ENCODE measurements at regions not wholly inside any gene's neighbourhood (a gene's known extent, or its start where the extent isn't known, plus 50 kb on each side); places are given as distances from the start of the nearest gene placed in this dataset.

GRCh38 chr20:43318755-43319297, 129.1 kb upstream of the PTPRT start:
- no peaks in the 10 kb centered on the region for H3K4me1 ChIP-seq (ENCODE audit: low read length)
- no peak overlapping the region for H3K4me3 ChIP-seq (ENCODE audit: low read length)
- no peak overlapping the region for H3K4me2 ChIP-seq (ENCODE audit: low read depth, low read length, poor library complexity, severe bottlenecking)

DNA sequence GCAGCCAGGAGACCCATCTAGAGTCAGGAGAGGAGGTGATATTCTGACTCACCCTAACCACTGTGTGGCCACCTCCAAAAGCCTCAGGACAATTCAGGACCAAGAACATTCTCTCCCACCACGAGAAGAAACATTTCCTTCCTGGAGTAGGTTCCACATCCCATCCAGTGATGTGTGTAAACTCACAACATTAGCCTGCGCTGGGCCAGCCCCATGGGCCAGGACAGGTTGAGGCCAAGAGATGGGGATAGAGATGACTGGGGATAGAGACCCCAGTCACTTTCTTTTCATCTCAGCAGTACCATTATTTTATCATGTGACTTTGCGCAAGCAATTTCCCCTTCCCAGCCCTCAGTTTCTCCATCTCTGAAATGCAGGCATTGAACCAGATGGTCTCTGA, 126.6 kb upstream of the PTPRT start:
- H3K27ac ChIP-seq (ENCODE audit: low read length) = no peak overlapping the region
- H3K4me1 ChIP-seq (ENCODE audit: low read length) = no peaks in the 10 kb centered on the region
- no peak for DNase-seq
- no peaks in the 10 kb centered on the region for H3K9me3 ChIP-seq (ENCODE audit: low read length)
- no peaks in the 10 kb centered on the region for H3K9me2 ChIP-seq (replicated peaks; ENCODE audit: insufficient read depth, low read length)
- no peaks in the 10 kb centered on the region for H4K20me1 ChIP-seq (ENCODE audit: insufficient read depth, low read depth, low read length)
- H3K27me3 ChIP-seq (ENCODE audit: low read length) = no peaks in the 10 kb centered on the region
- no peak overlapping the region for H3K9ac ChIP-seq (ENCODE audit: low read length)
- H3K79me2 ChIP-seq (ENCODE audit: low read length) = no peaks in the 10 kb centered on the region
- no peak overlapping the region for H2AFZ ChIP-seq (ENCODE audit: low read length)
- no peak overlapping the region for H3K4me3 ChIP-seq (ENCODE audit: low read length)
- no peaks in the 10 kb centered on the region for H3K36me3 ChIP-seq (ENCODE audit: insufficient read depth, low read length)
- H3K4me2 ChIP-seq (ENCODE audit: low read depth, low read length, poor library complexity, severe bottlenecking) = no peak overlapping the region

More at GRCh38 chr20:43318755-43319297, 129.1 kb upstream of the PTPRT start:
- Histone ChIP-seq H3K9ac (ENCODE audit: low read length) (no peak overlapping the region), H2AFZ (ENCODE audit: low read length) (no peak overlapping the region), H4K20me1 (ENCODE audit: insufficient read depth, low read depth, low read length) (no peaks in the 10 kb centered on the region), H3K79me2 (ENCODE audit: low read length) (no peaks in the 10 kb centered on the region), H3K27me3 (ENCODE audit: low read length) (no peaks in the 10 kb centered on the region), H3K27ac (ENCODE audit: low read length) (no peak overlapping the region), H3K36me3 (ENCODE audit: insufficient read depth, low read length) (no peaks in the 10 kb centered on the region), H3K9me3 (ENCODE audit: low read length) (no peaks in the 10 kb centered on the region), H3K9me2 (replicated peaks; ENCODE audit: insufficient read depth, low read length) (no peaks in the 10 kb centered on the region)
- no peak for DNase-seq

GRCh38 chr20:43309266-43309665, 119.6 kb upstream of the PTPRT start:
- no peak overlapping the region for H2AFZ ChIP-seq (ENCODE audit: low read length)
- H3K9me2 ChIP-seq (replicated peaks; ENCODE audit: insufficient read depth, low read length) = no peaks in the 10 kb centered on the region
- 0 out of 2 replicates have a peak, but pooled peaks cover 2% of the 10 kb centered on the region for H3K27me3 ChIP-seq (ENCODE audit: low read length)
- H3K79me2 ChIP-seq (ENCODE audit: low read length) = no peaks in the 10 kb centered on the region
- H3K27ac ChIP-seq (ENCODE audit: low read length) = no peak overlapping the region
- no peak overlapping the region for H3K9ac ChIP-seq (ENCODE audit: low read length)
- no peaks in the 10 kb centered on the region for H3K4me1 ChIP-seq (ENCODE audit: low read length)
- H4K20me1 ChIP-seq (ENCODE audit: insufficient read depth, low read depth, low read length) = no peaks in the 10 kb centered on the region
- no peak overlapping the region for H3K4me3 ChIP-seq (ENCODE audit: low read length)
- no peak overlapping the region for H3K4me2 ChIP-seq (ENCODE audit: low read depth, low read length, poor library complexity, severe bottlenecking)
- no peaks in the 10 kb centered on the region for H3K36me3 ChIP-seq (ENCODE audit: insufficient read depth, low read length)
- no peaks in the 10 kb centered on the region for H3K9me3 ChIP-seq (ENCODE audit: low read length)
- no peak for DNase-seq

DNA sequence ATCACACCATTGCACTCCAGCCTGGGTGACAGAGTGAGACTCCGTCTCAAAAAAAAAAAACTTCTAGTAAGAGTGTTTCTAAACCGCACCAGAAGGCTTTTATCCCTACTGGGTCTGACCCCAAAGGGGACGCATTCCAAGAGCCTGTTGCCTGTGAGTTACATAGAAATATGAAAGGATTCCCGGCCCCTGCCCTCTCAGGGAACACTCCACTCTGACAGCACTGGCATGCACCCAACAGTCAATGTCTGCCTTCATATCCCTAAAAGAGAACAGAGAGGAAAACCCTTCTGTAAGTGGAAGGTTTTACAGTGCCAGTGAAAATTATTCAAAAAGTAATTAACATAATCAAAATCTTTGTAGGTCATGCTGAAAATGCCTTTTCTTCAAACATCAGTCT, 117.1 kb upstream of the PTPRT start:
- no peak overlapping the region for H2AFZ ChIP-seq (ENCODE audit: low read length)
- no peak overlapping the region for H3K27ac ChIP-seq (ENCODE audit: low read length)
- H3K9me2 ChIP-seq (replicated peaks; ENCODE audit: insufficient read depth, low read length) = no peaks in the 10 kb centered on the region
- H3K9ac ChIP-seq (ENCODE audit: low read length) = no peak overlapping the region
- no peaks in the 10 kb centered on the region for H3K9me3 ChIP-seq (ENCODE audit: low read length)
- 0 out of 2 replicates have a peak, but pooled peaks cover 2% of the 10 kb centered on the region for H3K27me3 ChIP-seq (ENCODE audit: low read length)
- H4K20me1 ChIP-seq (ENCODE audit: insufficient read depth, low read depth, low read length) = no peaks in the 10 kb centered on the region
- no peak for DNase-seq
- H3K4me1 ChIP-seq (ENCODE audit: low read length) = no peaks in the 10 kb centered on the region
- no peaks in the 10 kb centered on the region for H3K36me3 ChIP-seq (ENCODE audit: insufficient read depth, low read length)
- H3K4me2 ChIP-seq (ENCODE audit: low read depth, low read length, poor library complexity, severe bottlenecking) = no peak overlapping the region
- H3K79me2 ChIP-seq (ENCODE audit: low read length) = no peaks in the 10 kb centered on the region
- no peak overlapping the region for H3K4me3 ChIP-seq (ENCODE audit: low read length)

DNA sequence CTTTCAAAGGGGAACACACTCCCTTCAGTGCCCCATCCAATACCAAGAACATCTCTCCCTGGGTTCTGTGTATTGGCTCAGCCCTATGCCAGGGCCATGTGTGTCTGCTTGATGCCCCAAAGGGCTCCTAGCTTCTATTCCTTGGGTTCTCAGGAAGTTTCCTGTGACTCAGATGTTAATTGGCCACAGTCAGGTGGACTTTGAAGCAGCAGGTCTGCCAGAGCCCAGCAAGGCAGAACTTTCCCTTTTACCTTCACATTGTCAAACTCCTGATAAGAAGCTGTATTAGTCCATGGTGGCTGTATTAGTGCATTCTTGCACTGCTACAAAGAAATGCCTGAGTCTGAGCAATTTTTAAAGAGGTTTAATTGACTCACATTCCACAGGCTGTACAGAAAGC, 116.0 kb upstream of the PTPRT start:
- Histone ChIP-seq H3K27me3 (ENCODE audit: low read length) (0 out of 2 replicates have a peak, but pooled peaks cover 2% of the 10 kb centered on the region), H3K9ac (ENCODE audit: low read length) (no peak overlapping the region), H3K79me2 (ENCODE audit: low read length) (no peaks in the 10 kb centered on the region), H3K9me2 (replicated peaks; ENCODE audit: insufficient read depth, low read length) (no peaks in the 10 kb centered on the region), H4K20me1 (ENCODE audit: insufficient read depth, low read depth, low read length) (no peaks in the 10 kb centered on the region), H3K27ac (ENCODE audit: low read length) (no peak overlapping the region), H3K4me2 (ENCODE audit: low read depth, low read length, poor library complexity, severe bottlenecking) (no peak overlapping the region), H3K9me3 (ENCODE audit: low read length) (no peaks in the 10 kb centered on the region), H3K4me1 (ENCODE audit: low read length) (peaks cover 3% of the 10 kb centered on the region), H2AFZ (ENCODE audit: low read length) (no peak overlapping the region), H3K4me3 (ENCODE audit: low read length) (no peak overlapping the region), H3K36me3 (ENCODE audit: insufficient read depth, low read length) (no peaks in the 10 kb centered on the region)
- DNase-seq = no peak

DNA sequence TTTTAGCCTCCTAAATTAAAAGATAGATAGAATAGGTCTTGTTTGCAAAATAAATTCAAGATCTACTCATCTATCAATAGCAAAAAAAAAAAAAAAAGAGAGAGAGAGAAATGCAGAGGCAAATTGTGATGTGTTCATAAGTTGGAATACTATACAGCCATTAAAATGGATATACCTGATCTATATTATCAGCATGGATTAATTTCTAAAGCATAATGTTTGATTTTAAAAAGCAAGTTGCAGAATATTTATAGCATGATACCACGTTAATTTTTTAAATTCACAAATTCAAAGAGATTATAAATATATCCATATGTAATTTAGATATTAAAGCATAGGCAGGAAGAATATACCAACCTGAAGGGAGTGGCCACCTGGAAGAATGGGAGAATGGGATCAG, 114.9 kb upstream of the PTPRT start:
- Histone ChIP-seq H3K36me3 (ENCODE audit: insufficient read depth, low read length) (no peaks in the 10 kb centered on the region), H3K4me1 (ENCODE audit: low read length) (peaks cover 8% of the 10 kb centered on the region), H3K4me2 (ENCODE audit: low read depth, low read length, poor library complexity, severe bottlenecking) (no peak overlapping the region), H3K4me3 (ENCODE audit: low read length) (no peak overlapping the region), H3K9me2 (replicated peaks; ENCODE audit: insufficient read depth, low read length) (no peaks in the 10 kb centered on the region), H4K20me1 (ENCODE audit: insufficient read depth, low read depth, low read length) (no peaks in the 10 kb centered on the region), H3K9ac (ENCODE audit: low read length) (no peak overlapping the region), H3K79me2 (ENCODE audit: low read length) (no peaks in the 10 kb centered on the region), H3K9me3 (ENCODE audit: low read length) (no peaks in the 10 kb centered on the region), H3K27ac (ENCODE audit: low read length) (no peak overlapping the region), H2AFZ (ENCODE audit: low read length) (no peak overlapping the region), H3K27me3 (ENCODE audit: low read length) (no peaks in the 10 kb centered on the region)
- no peak for DNase-seq

GRCh38 chr20:43302936-43303335, 113.2 kb upstream of the PTPRT start:
- Histone ChIP-seq H3K27me3 (ENCODE audit: low read length) (no peaks in the 10 kb centered on the region), H3K36me3 (ENCODE audit: insufficient read depth, low read length) (no peaks in the 10 kb centered on the region), H3K9ac (ENCODE audit: low read length) (no peak overlapping the region)

DNA sequence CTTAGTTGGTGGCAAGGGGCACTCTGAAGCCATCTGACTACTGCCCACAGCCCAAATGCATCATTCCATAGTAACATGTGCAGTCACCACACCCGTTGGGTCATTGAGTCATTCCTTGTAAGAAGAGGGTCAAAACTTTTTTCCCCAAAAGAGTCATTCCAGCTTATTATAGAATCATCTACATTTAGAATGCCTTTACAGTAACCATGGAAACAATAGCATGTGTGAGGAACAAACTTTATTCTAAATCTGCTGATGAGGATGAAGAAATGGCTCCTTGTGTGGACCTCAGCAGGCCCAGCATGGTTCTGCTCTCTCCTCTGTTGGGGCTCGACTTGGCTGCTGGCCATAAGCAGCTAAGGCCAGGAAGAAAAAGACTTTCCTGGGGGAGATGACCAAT, 111.2 kb upstream of the PTPRT start:
- Histone ChIP-seq H3K27ac (ENCODE audit: low read length) (no peak overlapping the region), H3K4me1 (ENCODE audit: low read length) (peaks cover 8% of the 10 kb centered on the region)

More at GRCh38 chr20:43302936-43303335, 113.2 kb upstream of the PTPRT start:
- Histone ChIP-seq H3K4me3 (ENCODE audit: low read length) (no peak overlapping the region), H3K4me2 (ENCODE audit: low read depth, low read length, poor library complexity, severe bottlenecking) (no peak overlapping the region), H3K27ac (ENCODE audit: low read length) (no peak overlapping the region), H3K9me3 (ENCODE audit: low read length) (no peaks in the 10 kb centered on the region), H4K20me1 (ENCODE audit: insufficient read depth, low read depth, low read length) (no peaks in the 10 kb centered on the region), H3K9me2 (replicated peaks; ENCODE audit: insufficient read depth, low read length) (no peaks in the 10 kb centered on the region), H3K4me1 (ENCODE audit: low read length) (peaks cover 8% of the 10 kb centered on the region), H2AFZ (ENCODE audit: low read length) (no peak overlapping the region), H3K79me2 (ENCODE audit: low read length) (no peaks in the 10 kb centered on the region)
- no peak for DNase-seq

DNA sequence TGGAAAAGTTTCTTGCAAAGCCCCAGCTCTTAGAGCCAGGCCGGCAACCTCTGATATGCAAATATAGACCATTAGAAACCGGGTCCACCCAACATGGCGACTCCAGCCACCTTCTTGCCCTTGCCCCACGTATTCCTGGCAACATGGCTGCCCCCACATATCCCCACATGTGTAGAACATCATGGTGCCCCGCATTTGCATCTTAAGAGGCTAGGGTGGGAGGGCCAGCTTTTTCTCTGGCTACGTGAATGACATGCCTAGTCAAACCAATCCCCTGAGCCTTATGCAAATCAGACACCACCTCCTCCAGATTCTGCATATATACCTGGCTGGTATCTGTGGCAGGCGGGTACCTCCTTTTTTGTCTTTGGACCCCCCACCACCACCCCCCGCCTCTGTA, 106.1 kb upstream of the PTPRT start:
- no peaks in the 10 kb centered on the region for H3K27me3 ChIP-seq (ENCODE audit: low read length)
- no peaks in the 10 kb centered on the region for H3K9me2 ChIP-seq (replicated peaks; ENCODE audit: insufficient read depth, low read length)
- no peak overlapping the region for H3K4me3 ChIP-seq (ENCODE audit: low read length)
- no peak for DNase-seq
- peaks cover 8% of the 10 kb centered on the region for H3K4me1 ChIP-seq (ENCODE audit: low read length)
- no peaks in the 10 kb centered on the region for H4K20me1 ChIP-seq (ENCODE audit: insufficient read depth, low read depth, low read length)
- no peak overlapping the region for H3K4me2 ChIP-seq (ENCODE audit: low read depth, low read length, poor library complexity, severe bottlenecking)
- H3K27ac ChIP-seq (ENCODE audit: low read length) = no peak overlapping the region
- H3K36me3 ChIP-seq (ENCODE audit: insufficient read depth, low read length) = no peaks in the 10 kb centered on the region
- H3K9me3 ChIP-seq (ENCODE audit: low read length) = no peaks in the 10 kb centered on the region
- no peak overlapping the region for H2AFZ ChIP-seq (ENCODE audit: low read length)
- no peaks in the 10 kb centered on the region for H3K79me2 ChIP-seq (ENCODE audit: low read length)
- no peak overlapping the region for H3K9ac ChIP-seq (ENCODE audit: low read length)

More for the DNA sequence above, 111.2 kb upstream of the PTPRT start:
- Histone ChIP-seq H2AFZ (ENCODE audit: low read length) (no peak overlapping the region), H3K4me3 (ENCODE audit: low read length) (no peak overlapping the region), H4K20me1 (ENCODE audit: insufficient read depth, low read depth, low read length) (no peaks in the 10 kb centered on the region), H3K9me2 (replicated peaks; ENCODE audit: insufficient read depth, low read length) (no peaks in the 10 kb centered on the region), H3K9ac (ENCODE audit: low read length) (no peak overlapping the region), H3K4me2 (ENCODE audit: low read depth, low read length, poor library complexity, severe bottlenecking) (no peak overlapping the region), H3K36me3 (ENCODE audit: insufficient read depth, low read length) (no peaks in the 10 kb centered on the region), H3K9me3 (ENCODE audit: low read length) (no peaks in the 10 kb centered on the region), H3K27me3 (ENCODE audit: low read length) (no peaks in the 10 kb centered on the region), H3K79me2 (ENCODE audit: low read length) (no peaks in the 10 kb centered on the region)
- no peak for DNase-seq

All from Karpas-422 (cell line).